ENCODE measurements at regions not wholly inside any gene's neighbourhood (a gene's known extent, or its start where the extent isn't known, plus 50 kb on each side); places are given as distances from the start of the nearest gene placed in this dataset.

- H3K4me2 ChIP-seq (ENCODE audit: control insufficient read depth, insufficient read depth): no peak overlapping the region
- no peak overlapping the region for H3K4me3 ChIP-seq
- H3K4me1 ChIP-seq (ENCODE audit: control insufficient read depth, insufficient read depth, low read length): no peaks in the 10 kb centered on the region
- no peaks in the 10 kb centered on the region for H3K36me3 ChIP-seq (ENCODE audit: control insufficient read depth in 2 of 2, insufficient read depth in 2 of 2, low read length in 1 of 2)
- in situ Hi-C loops (cut with MboI) (no loop called here), intact Hi-C loops (cut with micrococcal nuclease; ENCODE audit: unreplicated experiment) (no loop called here)
- ATAC-seq (no peak), FAIRE-seq (no peak), DNase-seq (ENCODE audit: low read depth, low spot score) (no peak)
- BruUV-seq (replicated peaks): no TSS peak
- POLR2A ChIA-PET: no interaction called here
- H3K9me3 ChIP-seq (replicated peaks; ENCODE audit: control insufficient read depth, insufficient read depth, low read length): no peaks in the 10 kb centered on the region
- 19% methylated on average over 4 of the region's 4 CpGs for WGBS (ENCODE audit: insufficient coverage, insufficient replicate concordance, low lambda C conversion rate, missing lambda C conversion rate)
- H3K27ac ChIP-seq (ENCODE audit: control insufficient read depth, insufficient read depth): no peak overlapping the region
- no peaks in the 10 kb centered on the region for H3K27me3 ChIP-seq (replicated peaks in 1 of 2; ENCODE audit: control insufficient read depth in 2 of 2, insufficient read depth in 2 of 2, low read length in 1 of 2)
- H3K9ac ChIP-seq (ENCODE audit: control insufficient read depth, insufficient read depth, low read length): no peak overlapping the region
- H2AFZ ChIP-seq (ENCODE audit: control insufficient read depth, low read depth, low read length): no peak overlapping the region
- TF ChIP-seq CHD2 (IDR thresholded peaks at IDR 0.05; ENCODE audit: borderline replicate concordance, low read depth, low read length): no peak
- no peak for TF ChIP-seq HCFC1 (IDR thresholded peaks at IDR 0.05; ENCODE audit: low read length)
- no peak for TF ChIP-seq BCL3 (IDR thresholded peaks at IDR 0.05; ENCODE audit: borderline replicate concordance, insufficient read depth, low read depth, low read length, poor library complexity, severe bottlenecking)
- no peak for TF ChIP-seq BHLHE40 (IDR thresholded peaks at IDR 0.05; ENCODE audit: borderline replicate concordance in 1 of 2, low read depth in 2 of 2, low read length in 1 of 2)
- TF ChIP-seq FOXK2 (IDR thresholded peaks at IDR 0.05): no peak
- TF ChIP-seq ATF7 (IDR thresholded peaks at IDR 0.05; ENCODE audit: low read depth): no peak
- TF ChIP-seq BCL11A (IDR thresholded peaks at IDR 0.05; ENCODE audit: low read depth, low read length): no peak
- TF ChIP-seq, protein P1, sequence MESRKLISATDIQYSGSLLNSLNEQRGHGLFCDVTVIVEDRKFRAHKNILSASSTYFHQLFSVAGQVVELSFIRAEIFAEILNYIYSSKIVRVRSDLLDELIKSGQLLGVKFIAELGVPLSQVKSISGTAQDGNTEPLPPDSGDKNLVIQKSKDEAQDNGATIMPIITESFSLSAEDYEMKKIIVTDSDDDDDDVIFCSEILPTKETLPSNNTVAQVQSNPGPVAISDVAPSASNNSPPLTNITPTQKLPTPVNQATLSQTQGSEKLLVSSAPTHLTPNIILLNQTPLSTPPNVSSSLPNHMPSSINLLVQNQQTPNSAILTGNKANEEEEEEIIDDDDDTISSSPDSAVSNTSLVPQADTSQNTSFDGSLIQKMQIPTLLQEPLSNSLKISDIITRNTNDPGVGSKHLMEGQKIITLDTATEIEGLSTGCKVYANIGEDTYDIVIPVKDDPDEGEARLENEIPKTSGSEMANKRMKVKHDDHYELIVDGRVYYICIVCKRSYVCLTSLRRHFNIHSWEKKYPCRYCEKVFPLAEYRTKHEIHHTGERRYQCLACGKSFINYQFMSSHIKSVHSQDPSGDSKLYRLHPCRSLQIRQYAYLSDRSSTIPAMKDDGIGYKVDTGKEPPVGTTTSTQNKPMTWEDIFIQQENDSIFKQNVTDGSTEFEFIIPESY (IDR thresholded peaks at IDR 0.05): no peak
- no peak for TF ChIP-seq CHD1 (IDR thresholded peaks at IDR 0.05; ENCODE audit: low read depth, low read length)
- TF ChIP-seq WRNIP1 (IDR thresholded peaks at IDR 0.05; ENCODE audit: borderline replicate concordance, low read depth, low read length): no peak
- no peak for TF ChIP-seq IRF4 (IDR thresholded peaks at IDR 0.05; ENCODE audit: low read depth, low read length)
- SMC1A ChIA-PET (ENCODE audit: uncharacterized antibody, unreplicated experiment): no interaction called here
- CTCF ChIA-PET: no interaction called here
- RAD21 ChIA-PET (ENCODE audit: unreplicated experiment): no interaction called here
- no peaks in the 10 kb centered on the region for H4K20me1 ChIP-seq (ENCODE audit: control insufficient read depth, insufficient read depth)
- H3K79me2 ChIP-seq (ENCODE audit: control insufficient read depth, insufficient read depth, low read length): no peaks in the 10 kb centered on the region
These were observed 834.0 kb upstream of the PCDH9 start for GRCh38 chr13:68064001-68064770.
